OCI-LY7 (cell line): ENCODE measurements at regions not wholly inside any gene's neighbourhood (a gene's known extent, or its start where the extent isn't known, plus 50 kb on each side); places are given as distances from the start of the nearest gene placed in this dataset.

Experiments used
- BruUV-seq: library from RNA; stranded (reverse); fragments of 400-500 nt; replicated peaks from 2 replicates; lab custom pipeline; 2021; lab: Mats Ljungman, UMichigan
- CTCF ChIA-PET: fragments of 300-600 bp; sonication (Branson Sonifier 250); formaldehyde crosslinking; loops from one replicate; lab custom pipeline; 2022; ENCODE audit warnings: antibody characterized with exemption; ENCODE audit not compliant: unreplicated experiment; lab: Charles Lee
- POLR2A ChIA-PET: fragments of 300-600 bp; sonication (Branson Sonifier 250); formaldehyde crosslinking; loops from one replicate; lab custom pipeline; 2022; ENCODE audit warnings: antibody characterized with exemption; lab: Charles Lee
- DNase-seq: peaks from one replicate; pipeline ENCODE4 v3.0.0-alpha.2; 2015; ENCODE audit warnings: low spot score
- H2AFZ ChIP-seq: fragments of 200-600 bp; sonication (generic), shearing (Covaris generic); 2 replicates; pipeline ENCODE4 v1.6.1; 2014; ENCODE audit warnings: mild to moderate bottlenecking, antibody characterized with exemption, low read length, moderate library complexity
- H3K27ac ChIP-seq: fragments of 200-600 bp; sonication (generic); 2 replicates; pipeline ENCODE4 v1.5.1; 2014; ENCODE audit warnings: mixed run types, low read depth, mild to moderate bottlenecking, moderate library complexity, low read length, inconsistent platforms; ENCODE audit not compliant: poor library complexity, severe bottlenecking
- H3K36me3 ChIP-seq: fragments of 200-600 bp; sonication (generic); 2 replicates; pipeline ENCODE4 v1.6.1; 2014; ENCODE audit warnings: mild to moderate bottlenecking, antibody characterized with exemption, low read length, moderate library complexity, mixed read lengths; ENCODE audit not compliant: insufficient read depth
- H3K4me1 ChIP-seq: fragments of 200-600 bp; sonication (generic); 2 replicates; pipeline ENCODE4 v1.5.1; 2014; ENCODE audit warnings: mild to moderate bottlenecking, low read length; ENCODE audit not compliant: insufficient read depth, poor library complexity, severe bottlenecking
- H3K4me2 ChIP-seq: fragments of 200-600 bp; sonication (generic); 2 replicates; pipeline ENCODE4 v1.6.1; 2014; ENCODE audit warnings: mild to moderate bottlenecking, low read length
- H3K4me3 ChIP-seq: fragments of 200-600 bp; sonication (generic); 2 replicates; pipeline ENCODE4 v1.5.1; 2014; ENCODE audit warnings: mild to moderate bottlenecking, low read depth, low read length; ENCODE audit not compliant: poor library complexity, severe bottlenecking
- H3K79me2 ChIP-seq: fragments of 200-600 bp; sonication (generic); 2 replicates; pipeline ENCODE4 v1.6.1; 2016; ENCODE audit warnings: low read depth, mild to moderate bottlenecking, low read length, moderate library complexity, mixed read lengths; ENCODE audit not compliant: insufficient read depth
- H3K9me2 ChIP-seq: fragments of 200-600 bp; sonication (generic); 2 replicates; pipeline ENCODE4 v1.6.1; 2016; ENCODE audit warnings: mild to moderate bottlenecking, low read length, mixed read lengths; ENCODE audit not compliant: insufficient read depth
- H3K9me3 ChIP-seq: fragments of 200-600 bp; sonication (generic); 2 replicates; pipeline ENCODE4 v1.6.1; 2014; ENCODE audit warnings: mild to moderate bottlenecking, mixed run types, low read length, mixed read lengths
- H4K20me1 ChIP-seq: fragments of 200-600 bp; sonication (generic); 2 replicates; pipeline ENCODE4 v1.6.1; 2014; ENCODE audit warnings: mild to moderate bottlenecking, antibody characterized with exemption, low read length, moderate library complexity, mixed read lengths; ENCODE audit not compliant: insufficient read depth
- EZH2phosphoT487 ChIP-seq: fragments of 200-600 bp; sonication (generic); IDR thresholded peaks from 2 replicates; pipeline ENCODE4 v1.6.1; 2018; ENCODE audit warnings: low read depth, borderline replicate concordance, mild to moderate bottlenecking, mixed run types, antibody characterized with exemption, low read length, moderate library complexity, mixed read lengths
- intact Hi-C: fragments of 100-400 bp; cut with micrococcal nuclease; formaldehyde crosslinking; loops from one replicate; pipeline ENCODE4 v1.10.0; 2022; ENCODE audit not compliant: unreplicated experiment
- TF ChIP-seq, protein P1 (sequence below): fragments of 200-600 bp; sonication (generic); conservative IDR thresholded peaks from 2 replicates; pipeline ENCODE4 v1.5.1; 2014; ENCODE audit warnings: mild to moderate bottlenecking, antibody characterized with exemption, low read length, moderate library complexity, mixed read lengths

DNA sequence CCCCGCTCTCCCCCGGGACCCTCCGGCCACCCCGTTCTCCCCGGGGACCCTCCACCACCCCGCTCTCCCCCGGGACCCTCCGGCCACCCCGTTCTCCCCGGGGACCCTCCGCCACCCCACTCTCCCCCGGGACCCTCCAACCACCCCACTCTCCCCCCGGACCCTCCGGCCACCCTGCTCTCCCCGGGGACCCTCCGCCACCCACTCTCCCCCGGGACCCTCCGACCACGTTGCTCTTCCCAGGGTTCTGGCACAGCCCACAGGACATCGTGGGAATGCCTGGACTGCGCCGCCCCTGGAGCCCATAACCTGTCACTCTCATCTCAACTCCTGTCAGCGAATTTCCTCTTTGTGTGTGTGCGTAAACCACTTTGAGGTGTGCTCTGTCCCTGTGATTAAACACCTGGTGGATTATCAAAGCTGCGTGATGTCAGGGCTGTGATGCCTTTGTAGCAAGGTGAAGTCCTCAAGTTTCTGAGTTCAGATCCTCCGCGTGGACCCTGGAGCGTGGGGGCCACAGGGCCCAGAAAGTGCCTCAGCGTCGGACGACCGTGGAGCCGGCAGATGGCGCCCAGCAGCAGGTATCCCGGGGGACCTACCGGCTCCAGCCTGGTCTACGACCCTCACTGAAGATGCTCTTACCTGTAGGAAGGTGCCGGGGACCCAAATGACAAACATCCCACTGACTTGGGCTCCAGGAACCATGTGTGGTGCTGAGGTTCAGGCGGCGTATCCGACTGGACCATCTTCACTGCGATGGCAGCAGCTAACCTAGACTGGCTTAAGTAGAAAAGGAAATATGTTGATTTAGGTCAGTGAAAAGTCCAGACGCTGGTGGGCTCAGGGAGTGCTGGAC, 63.2 kb upstream of the GALNT9 start:
- CTCF ChIA-PET, result no interaction called here
- BruUV-seq, result no TSS peak
- Histone ChIP-seq H3K4me2 (no peak overlapping the region), H3K79me2 (no peaks in the 10 kb centered on the region), H3K9me3 (no peaks in the 10 kb centered on the region), H2AFZ (no peak overlapping the region), H4K20me1 (no peaks in the 10 kb centered on the region), H3K4me1 (no peaks in the 10 kb centered on the region), H3K4me3 (no peak overlapping the region), H3K27ac (no peak overlapping the region), H3K9me2 (no peaks in the 10 kb centered on the region), H3K36me3 (no peaks in the 10 kb centered on the region)
- POLR2A ChIA-PET, result no interaction called here
- DNase-seq, result no peak
- TF ChIP-seq, protein P1, sequence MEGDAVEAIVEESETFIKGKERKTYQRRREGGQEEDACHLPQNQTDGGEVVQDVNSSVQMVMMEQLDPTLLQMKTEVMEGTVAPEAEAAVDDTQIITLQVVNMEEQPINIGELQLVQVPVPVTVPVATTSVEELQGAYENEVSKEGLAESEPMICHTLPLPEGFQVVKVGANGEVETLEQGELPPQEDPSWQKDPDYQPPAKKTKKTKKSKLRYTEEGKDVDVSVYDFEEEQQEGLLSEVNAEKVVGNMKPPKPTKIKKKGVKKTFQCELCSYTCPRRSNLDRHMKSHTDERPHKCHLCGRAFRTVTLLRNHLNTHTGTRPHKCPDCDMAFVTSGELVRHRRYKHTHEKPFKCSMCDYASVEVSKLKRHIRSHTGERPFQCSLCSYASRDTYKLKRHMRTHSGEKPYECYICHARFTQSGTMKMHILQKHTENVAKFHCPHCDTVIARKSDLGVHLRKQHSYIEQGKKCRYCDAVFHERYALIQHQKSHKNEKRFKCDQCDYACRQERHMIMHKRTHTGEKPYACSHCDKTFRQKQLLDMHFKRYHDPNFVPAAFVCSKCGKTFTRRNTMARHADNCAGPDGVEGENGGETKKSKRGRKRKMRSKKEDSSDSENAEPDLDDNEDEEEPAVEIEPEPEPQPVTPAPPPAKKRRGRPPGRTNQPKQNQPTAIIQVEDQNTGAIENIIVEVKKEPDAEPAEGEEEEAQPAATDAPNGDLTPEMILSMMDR, result no peak
- no peak for TF ChIP-seq EZH2phosphoT487
- intact Hi-C loops, result no loop called here

- Histone ChIP-seq H3K9me2 (no peaks in the 10 kb centered on the region), H3K4me1 (no peaks in the 10 kb centered on the region), H4K20me1 (no peaks in the 10 kb centered on the region), H3K9me3 (no peaks in the 10 kb centered on the region), H3K79me2 (no peaks in the 10 kb centered on the region), H3K36me3 (no peaks in the 10 kb centered on the region), H3K4me2 (no peak overlapping the region), H3K27ac (no peak overlapping the region), H3K4me3 (no peak overlapping the region), H2AFZ (no peak overlapping the region)
- intact Hi-C loops, result no loop called here
- TF ChIP-seq, protein P1, result no peak
- no peak for TF ChIP-seq EZH2phosphoT487
- DNase-seq, result no peak
- ChIA-PET POLR2A (no interaction called here), CTCF (no interaction called here)
- BruUV-seq, result no TSS peak
Observed at GRCh38 chr12:132391326-132392041, 62.1 kb upstream of the GALNT9 start.
